ENCODE measurements at regions not wholly inside any gene's neighbourhood (a gene's known extent, or its start where the extent isn't known, plus 50 kb on each side); places are given as distances from the start of the nearest gene placed in this dataset.

DNA sequence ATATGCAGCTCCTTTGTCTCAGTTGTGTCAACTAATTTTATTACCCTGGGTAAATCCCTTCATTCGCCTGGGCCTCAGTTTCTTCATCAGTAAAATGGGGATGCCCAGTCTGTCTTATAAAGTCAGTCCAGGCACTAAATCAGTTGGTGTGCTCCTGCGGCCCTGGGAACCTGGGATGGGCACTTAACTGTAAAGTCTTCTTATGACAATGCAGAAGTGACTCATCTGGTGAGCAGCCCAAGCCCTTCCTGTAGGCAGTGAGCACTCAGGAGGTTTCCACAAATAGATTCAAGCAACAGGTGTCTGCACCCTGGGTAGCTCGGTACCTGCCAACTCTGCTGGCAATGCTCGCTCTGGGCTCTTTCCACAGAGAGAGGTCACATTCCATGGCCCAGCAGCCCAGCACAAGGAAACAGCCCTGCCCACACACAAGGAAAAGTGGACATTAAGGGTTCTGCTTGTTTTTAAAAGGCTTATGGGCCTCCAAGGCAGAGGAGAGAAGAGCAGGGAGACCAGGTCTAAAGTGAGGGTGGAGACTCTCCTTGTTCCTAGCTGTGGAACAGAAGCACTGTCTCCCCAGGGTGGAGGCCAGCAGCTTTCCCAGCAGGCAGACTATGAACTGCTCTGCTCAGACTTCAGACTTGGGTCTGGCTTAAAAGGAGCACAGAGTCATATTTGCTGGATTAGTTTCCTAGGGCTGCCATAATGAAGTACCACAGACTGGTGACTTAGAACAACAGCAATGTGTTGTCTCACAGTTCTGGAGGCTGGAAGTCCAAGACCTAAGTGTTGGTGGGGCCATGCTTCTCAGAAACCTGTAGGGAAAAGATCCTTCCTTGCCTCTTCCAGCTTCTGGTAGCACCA lies 89.7 kb upstream of the ADRA1B start:
- no peak for DNase-seq

DNA sequence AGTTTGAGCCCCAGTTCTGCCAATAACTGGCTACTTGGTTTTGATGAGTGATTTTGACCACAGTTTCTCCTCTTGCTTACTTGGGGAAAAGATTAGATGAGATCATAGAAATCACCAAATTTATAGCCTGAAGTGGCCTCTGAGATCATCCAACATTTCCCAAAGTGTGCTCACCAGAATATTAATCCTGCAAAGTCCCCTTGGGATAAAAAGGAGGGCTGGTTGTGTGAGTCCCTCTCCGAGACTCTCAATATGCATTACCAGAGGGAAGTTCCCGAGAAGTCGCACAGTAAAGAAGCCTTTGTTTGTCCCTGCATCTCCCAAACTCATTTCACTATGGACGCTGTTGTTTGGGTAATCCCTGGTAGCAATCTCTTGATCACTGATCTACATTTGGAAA lies 88.4 kb upstream of the ADRA1B start:
- DNase-seq, result no peak

- DNase-seq, result no peak
These were observed 84.2 kb upstream of the ADRA1B start for GRCh38 chr5:159832073-159832472.

DNA sequence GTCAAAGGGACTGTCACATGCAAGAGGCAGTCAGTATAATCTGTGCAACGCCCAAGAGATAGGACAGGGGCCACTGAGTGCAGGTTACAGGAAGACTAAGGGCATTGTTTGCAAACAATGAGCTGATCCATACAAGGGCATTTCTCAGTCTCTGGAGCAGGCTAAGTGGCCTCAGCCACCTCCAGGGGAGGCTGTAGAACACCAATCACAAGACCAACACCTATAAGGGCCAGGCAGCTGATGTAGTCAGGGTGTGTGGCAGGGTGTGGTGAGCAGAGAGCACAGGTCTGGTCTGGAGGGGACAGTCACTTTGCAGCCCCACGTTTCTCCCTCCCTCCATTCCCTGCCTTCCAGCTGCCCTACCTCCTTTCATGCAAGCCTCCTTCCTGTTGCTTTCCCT lies 83.2 kb upstream of the ADRA1B start:
- DNase-seq, result no peak

- no peak for DNase-seq
These were observed 82.4 kb upstream of the ADRA1B start for GRCh38 chr5:159833846-159834245.

GRCh38 chr5:159835548-159835947 lies 80.7 kb upstream of the ADRA1B start:
- DNase-seq, result no peak

GRCh38 chr5:159836691-159837090 lies 79.6 kb upstream of the ADRA1B start:
- DNase-seq, result no peak

DNA sequence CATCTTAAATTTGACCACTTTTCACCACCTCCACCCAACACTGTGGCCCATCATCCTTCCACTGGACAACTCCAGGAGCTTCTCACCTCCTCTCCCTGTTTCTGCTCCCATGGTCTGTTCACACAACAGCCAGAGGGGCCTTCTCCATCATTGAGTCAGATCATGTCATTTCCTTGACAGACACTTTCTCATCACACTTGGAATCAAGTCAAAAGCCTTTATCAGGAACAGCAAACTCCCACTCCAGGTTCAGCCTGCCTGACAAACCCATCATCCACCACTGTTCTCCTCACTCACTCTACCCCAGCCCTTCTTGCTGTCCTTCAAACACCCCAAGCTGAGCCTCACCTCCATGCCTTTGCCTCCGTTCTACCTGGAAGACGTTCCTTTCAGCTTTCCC lies 78.4 kb upstream of the ADRA1B start:
- no peak for DNase-seq

- no peak for DNase-seq
These were observed 77.6 kb upstream of the ADRA1B start for GRCh38 chr5:159838551-159839222.

DNA sequence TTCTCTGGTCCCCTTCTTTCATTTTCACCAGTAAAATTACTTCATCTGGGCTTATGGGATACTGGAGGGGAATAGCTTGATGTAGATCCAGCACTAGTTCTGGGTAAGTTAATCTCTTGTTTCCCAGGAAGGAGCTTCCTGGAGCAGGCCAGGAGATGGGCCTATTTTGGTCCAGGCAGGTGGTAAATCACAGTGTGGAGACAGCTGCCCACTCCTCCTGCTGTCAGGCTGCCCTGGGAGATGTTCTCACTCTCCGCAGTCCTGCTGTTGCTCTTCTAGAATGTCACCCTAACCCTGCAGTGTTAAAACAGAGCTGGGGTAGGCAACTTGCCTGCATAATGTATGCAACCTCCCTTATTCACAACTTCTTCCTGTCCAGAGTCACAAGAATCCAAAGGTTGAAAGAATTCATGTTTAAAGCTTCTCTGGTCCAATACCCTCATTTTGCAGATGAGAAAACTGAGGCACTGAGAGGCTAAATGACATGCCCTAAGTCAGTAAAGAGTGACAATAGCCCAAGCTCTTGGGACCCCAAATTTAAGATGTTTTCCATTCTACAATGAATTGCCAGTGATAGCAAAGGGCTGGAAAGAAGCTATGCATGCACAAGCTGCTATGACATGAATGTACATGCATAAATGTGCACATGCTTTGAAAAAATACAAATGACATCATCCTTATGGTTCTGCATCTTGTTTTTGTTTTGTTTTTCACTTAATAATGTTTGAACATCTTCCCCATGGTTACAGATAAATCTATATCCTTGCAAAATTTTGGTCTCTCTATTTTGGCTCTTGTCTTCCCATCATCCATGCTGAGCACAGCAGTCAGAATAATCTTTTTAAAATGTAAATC lies 71.8 kb upstream of the ADRA1B start:
- DNase-seq, result no peak

GRCh38 chr5:159849437-159850083 lies 66.7 kb upstream of the ADRA1B start:
- DNase-seq, result no peak

DNA sequence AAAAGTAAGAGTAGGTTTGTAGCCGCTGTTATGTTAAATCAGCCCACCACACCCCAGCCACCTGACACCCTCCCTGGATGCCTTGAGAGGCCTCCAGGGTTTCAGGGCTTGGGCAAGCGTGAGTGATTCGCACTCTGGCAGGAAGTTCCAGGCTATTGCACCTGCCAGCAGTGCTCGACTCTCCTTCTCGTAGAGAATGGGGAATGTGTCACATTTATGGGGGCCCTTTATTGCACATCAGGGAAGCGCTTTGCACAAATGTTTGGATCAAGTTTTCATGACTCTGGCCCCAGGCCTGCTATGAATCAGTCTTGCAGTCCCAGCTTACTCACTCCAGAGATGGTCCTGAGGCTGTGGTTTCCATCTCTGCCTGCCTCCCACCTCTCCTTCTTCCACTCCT lies 66.1 kb upstream of the ADRA1B start:
- no peak for DNase-seq

DNA sequence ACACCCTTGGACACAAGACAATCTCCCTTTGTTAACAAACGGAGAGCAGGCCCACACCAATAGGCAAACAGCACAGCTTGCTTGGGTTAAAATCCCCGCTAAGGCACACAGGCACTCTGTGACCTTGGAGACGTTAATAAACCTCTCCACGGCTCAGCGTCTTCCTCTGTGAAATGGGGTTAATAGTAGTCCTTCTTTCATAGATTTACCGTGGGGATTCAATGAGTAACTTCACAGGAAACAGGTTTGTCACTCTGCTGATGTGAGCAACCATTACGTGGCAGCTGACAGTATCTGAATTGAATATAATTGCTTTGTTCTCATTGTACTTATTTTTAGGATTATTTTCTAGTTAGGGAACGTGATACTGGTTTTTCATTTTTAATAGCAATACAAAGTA lies 65.2 kb upstream of the ADRA1B start:
- DNase-seq, result no peak

- no peak for DNase-seq
These were observed 61.4 kb upstream of the ADRA1B start for GRCh38 chr5:159854916-159855315.

DNA sequence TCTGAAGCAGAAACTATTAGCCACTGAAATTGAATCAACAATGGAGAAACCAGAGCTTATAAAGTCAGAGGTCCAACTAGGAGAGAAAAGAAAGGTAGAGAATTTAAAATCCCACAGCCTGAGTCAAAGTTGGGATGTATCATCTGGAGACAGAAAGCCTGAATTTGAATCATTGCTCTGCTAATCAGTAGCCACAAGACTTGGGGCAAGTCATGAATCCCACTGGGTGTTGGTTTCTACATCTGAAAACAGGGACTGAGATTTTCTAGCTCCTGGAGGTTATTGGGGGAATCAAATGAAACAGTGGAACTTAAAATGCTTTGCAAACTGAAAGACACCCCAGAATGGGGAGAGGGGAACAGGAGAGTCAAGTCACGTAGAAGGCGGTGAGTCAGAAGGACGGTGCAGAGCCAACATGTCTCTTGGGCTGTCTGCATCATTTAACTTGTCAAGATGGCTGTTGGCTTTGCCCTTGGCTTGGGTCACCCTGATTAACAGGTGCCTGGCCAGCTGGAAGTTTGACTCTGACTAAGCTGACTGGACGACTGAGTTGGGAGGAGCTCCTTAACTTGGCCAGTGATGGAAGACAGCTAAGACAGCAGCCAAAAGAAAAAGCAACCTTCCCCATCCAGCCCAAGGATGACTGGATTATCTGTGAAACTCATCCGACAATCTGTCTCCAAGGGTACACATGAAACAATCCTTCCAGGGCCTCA lies 60.6 kb upstream of the ADRA1B start:
- DNase-seq, result no peak

DNA sequence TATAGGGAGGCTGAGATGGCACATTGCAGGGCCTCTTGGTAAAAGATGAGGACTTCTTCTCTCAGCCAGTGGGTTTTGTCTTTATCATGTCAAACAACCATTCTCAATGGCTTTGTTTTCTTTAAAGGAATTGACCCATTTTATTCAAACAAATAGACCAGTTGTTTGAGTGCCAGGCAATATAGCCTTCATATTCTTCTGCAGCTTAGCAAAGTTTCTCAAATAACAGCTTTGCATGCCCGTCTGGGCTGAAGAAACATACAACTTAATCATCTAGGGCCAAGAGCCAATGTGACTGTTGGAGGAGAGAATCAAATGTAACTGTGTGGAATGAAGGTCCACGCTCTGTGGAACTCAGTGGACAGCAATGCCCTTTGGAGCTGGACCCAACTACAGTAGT lies 57.4 kb upstream of the ADRA1B start:
- no peak for DNase-seq

DNA sequence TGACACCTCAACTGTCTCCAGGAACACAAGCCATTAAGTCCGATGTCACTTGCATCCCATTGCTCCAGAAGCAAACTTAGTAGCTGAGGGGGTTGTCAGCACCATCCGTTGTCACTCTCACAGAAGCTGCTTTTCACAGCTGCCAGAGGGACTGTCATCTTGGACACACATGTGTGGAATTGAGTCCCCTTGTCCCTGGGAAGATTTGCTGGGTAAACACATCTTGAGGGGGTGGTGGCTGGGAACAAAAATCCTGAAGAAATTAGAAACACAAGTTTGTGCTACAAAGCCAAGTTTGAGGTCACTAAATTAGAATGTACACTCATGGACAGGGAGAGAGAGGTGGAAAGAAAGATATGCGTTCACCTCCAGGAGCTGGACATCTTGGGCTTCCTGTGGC lies 55.2 kb upstream of the ADRA1B start:
- DNase-seq, result no peak

- no peak for DNase-seq
These were observed 51.2 kb upstream of the ADRA1B start for GRCh38 chr5:159864885-159865691.

- DNase-seq, result no peak
These were observed 50.2 kb upstream of the ADRA1B start for GRCh38 chr5:159866093-159866492.

Measured in stimulated activated naive CD4-positive, alpha-beta T cell (primary cell).